ELR (cell line): ENCODE measurements at regions not wholly inside any gene's neighbourhood (a gene's known extent, or its start where the extent isn't known, plus 50 kb on each side); places are given as distances from the start of the nearest gene placed in this dataset.

Experiments used
- DNase-seq: peaks from one replicate; pipeline ENCODE4 v3.0.0-alpha.2; 2015; ENCODE audit warnings: low read depth

DNA sequence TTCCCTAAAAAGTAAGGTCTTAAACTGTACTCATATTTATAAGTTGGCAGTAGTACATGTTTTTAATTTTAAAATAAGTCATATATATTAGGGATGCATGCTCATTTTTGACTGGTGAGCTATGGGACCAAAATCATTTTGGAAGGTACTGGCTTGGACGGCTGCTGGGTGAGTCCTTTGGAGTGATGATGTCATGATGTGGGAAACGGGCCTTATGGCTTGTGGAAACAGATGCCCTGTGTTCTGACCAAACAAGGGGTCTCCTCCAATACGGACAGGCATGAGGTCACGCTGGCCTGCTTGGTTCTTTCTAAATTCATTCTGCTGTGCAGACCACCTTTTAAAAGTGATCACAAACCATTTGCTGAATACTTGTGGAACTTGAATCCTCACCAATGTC is 109.2 kb upstream of the MGAT5 start:
- no peak for DNase-seq

DNA sequence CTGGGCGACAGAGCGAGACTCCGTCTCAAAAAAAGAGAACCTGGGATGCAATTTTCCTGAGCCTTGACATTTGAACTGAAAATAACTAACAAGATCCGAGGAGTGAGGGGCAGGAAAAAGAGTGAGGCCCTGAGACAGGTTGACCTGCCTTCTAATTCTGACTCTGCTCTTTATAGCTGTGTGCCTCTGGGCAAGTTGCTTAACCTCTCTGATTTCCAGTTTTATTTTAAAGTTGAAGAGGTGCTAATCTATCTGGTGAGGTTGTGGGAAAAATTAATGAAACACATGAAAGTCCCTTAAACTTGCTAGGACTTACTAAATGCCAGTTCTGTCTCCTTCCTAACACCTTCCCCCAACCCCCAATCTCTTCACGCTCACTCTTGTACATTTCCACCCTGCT is 108.4 kb upstream of the MGAT5 start:
- DNase-seq = no peak

- DNase-seq = no peak
Measured at GRCh38 chr2:134146161-134146560, 107.7 kb upstream of the MGAT5 start.

DNA sequence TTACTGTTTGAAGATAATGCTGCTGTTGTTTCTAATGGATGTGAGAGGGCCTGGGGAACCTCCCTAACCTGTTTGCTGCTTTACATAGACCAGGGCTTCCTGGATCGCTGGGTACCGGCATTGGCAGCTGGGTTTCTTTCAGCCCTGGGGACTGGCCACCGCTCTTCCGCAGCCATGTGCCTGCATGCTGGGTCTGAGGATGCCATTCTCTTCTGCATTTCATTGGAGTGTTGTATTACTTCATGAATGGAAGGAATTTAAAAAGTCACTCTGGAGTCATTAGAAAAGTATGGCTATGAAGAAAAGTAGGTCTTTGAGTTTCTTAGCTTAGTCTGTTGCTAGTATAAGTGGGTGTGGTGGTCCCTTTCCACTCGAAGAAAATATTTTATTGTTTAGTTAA is 107.3 kb upstream of the MGAT5 start:
- DNase-seq = peak; percentile 31

- no peak for DNase-seq
Measured at GRCh38 chr2:134148172-134148571, 105.7 kb upstream of the MGAT5 start.

DNA sequence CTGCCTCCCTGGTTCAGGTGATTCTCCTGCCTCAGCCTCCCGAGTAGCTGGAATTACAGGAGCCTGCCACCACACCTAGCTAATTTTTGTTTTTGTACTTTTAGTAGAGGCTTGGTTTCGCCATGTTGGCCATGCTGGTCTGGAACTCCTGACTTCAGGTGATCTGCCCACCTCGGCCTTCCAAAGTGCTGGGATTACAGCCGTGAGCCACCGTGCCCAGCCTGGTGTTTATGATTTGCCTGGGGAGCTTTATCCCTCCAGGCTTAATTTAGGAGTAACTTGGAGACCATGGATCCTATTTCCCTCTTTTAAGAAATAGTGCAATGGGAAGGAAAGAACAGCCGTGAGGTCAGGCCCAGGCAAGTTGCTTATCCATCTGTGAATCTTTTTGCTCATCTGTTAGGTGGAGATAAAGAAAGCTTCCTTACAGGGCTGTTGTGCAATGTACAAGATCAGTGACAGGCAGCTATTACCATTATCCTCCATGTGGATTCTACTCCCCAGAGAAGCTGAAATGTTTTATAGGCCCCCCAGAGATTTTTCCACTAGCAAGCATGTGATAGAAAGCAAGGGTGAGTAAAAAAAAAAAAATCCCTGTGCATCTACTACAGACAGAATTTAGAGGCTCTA is 104.9 kb upstream of the MGAT5 start:
- no peak for DNase-seq

- DNase-seq = no peak
Measured at GRCh38 chr2:134149904-134150303, 104.0 kb upstream of the MGAT5 start.

DNA sequence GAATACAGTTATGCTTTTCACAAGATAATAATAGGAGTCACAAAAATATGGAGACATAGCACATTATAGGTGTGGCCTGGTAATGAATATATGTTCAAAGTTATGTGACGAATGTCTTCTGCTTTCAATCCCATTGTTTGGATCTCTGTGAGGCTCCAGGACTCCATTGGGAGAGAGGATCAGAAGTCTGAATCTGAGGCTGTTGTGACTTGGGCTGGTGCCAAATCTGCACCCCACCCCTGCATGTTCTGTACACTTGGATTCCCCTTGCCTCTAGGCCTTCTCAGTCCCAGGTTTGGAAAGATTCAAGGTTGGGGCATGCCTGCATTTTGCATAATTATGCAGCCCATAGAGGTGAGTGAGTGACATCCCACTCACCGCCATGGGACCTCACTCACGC is 103.1 kb upstream of the MGAT5 start:
- DNase-seq = no peak

GRCh38 chr2:134152045-134153010 is 101.5 kb upstream of the MGAT5 start:
- DNase-seq = no peak

GRCh38 chr2:134153294-134153880 is 100.5 kb upstream of the MGAT5 start:
- DNase-seq = no peak

- no peak for DNase-seq
Measured at GRCh38 chr2:134154246-134154645, 99.6 kb upstream of the MGAT5 start.

GRCh38 chr2:134155134-134155533 is 98.7 kb upstream of the MGAT5 start:
- no peak for DNase-seq

DNA sequence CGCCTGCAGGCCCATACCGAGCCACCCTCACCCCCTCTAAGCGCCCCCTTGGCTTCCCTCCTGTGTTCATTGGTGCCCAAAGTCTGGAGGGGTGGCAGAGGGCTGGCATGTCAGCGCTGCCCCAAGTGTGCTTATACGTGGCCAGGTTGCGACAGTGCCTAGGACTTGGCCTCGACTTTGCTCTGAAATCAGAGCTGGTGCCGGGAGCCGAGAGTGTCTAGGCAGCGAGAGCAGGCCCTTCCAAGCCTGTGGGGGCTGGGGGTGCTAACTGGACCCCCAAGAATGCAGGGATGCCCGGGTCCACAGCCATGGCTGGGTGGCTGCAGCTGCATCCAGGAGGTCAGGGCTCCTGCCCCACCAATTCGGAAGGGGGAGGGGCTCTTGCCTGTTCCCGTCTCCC is 95.6 kb upstream of the MGAT5 start:
- DNase-seq = no peak

GRCh38 chr2:134161170-134161547 is 92.7 kb upstream of the MGAT5 start:
- DNase-seq = peak; percentile 26

- DNase-seq = no peak
Measured at GRCh38 chr2:134163336-134163735, 90.5 kb upstream of the MGAT5 start.

- DNase-seq = no peak
Measured at GRCh38 chr2:134164306-134164705, 89.6 kb upstream of the MGAT5 start.

GRCh38 chr2:134167015-134167414 is 86.9 kb upstream of the MGAT5 start:
- DNase-seq = no peak

- DNase-seq = no peak
Measured at GRCh38 chr2:134169788-134170187, 84.1 kb upstream of the MGAT5 start.

DNA sequence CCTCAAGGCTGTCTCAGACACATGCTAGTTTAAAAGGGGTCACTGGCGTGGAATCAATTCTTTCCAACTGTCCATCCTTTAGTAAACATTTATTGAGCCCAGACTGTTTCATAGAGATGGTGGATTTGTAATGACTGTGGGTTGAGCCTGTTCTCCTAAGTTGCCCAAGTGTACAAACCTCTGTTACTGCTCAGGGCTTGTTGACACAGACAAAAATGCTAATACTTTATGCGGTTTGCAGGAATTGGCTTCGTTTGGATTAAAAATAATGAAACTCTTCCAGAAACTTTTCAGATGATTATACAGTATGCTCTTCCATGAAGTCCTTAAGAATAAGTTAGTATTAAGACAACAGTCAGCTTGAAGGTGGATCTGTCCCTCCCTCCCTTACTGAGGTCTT is 83.6 kb upstream of the MGAT5 start:
- no peak for DNase-seq

DNA sequence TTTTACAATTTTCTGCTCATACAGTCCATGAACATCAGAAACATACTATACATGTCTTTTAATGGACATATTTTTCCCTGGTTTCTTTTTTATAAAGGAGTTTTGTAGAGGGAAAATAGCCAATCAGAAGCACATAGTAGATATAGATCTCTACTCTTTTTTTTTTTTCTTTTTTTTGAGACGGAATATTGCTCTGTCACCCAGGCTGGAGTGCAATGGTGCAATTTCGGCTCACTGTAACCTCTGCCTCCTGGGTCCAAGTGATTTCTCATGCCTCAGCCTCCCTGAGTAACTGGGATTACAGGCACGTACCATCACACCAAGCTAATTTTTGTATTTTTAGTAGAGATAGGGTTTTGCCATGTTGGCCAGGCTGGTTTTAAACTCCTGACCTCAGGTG is 83.2 kb upstream of the MGAT5 start:
- DNase-seq = no peak

- no peak for DNase-seq
Measured at GRCh38 chr2:134173338-134174016, 80.4 kb upstream of the MGAT5 start.

DNA sequence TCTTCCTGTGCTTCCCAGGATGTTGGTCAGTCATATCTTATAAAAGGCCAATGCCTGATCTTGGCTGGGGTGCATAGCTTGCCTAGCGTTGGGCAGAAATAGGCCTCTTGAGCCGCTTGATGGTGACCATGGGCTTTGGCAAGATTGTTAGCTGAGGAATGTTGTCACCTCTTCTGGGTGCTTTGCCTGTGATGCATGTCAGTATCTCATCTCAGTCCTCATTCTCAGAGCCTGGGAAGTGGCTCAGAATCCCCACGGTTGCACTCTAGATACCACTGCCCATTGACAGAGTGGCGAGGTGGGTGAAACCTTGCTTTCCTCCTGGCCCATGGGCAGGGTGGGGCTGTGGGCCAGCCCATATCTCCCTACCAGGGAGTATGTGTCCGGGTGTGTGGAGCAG is 79.2 kb upstream of the MGAT5 start:
- DNase-seq = no peak

- DNase-seq = no peak
Measured at GRCh38 chr2:134175834-134176233, 78.0 kb upstream of the MGAT5 start.
